Neural cell (in vitro differentiated cells): ENCODE measurements at regions not wholly inside any gene's neighbourhood (a gene's known extent, or its start where the extent isn't known, plus 50 kb on each side); places are given as distances from the start of the nearest gene placed in this dataset.
"Not testable (repeated sequence)": the region's sequence is repeated elsewhere in the genome, so short reads cannot be mapped to it uniquely, and the experiment has no call there.

ENCODE experiments used
- EP300 ChIP-seq: fragments of 450-650 bp; conservative IDR thresholded peaks from 2 replicates; pipeline ENCODE4 v1.6.1; 2014; ENCODE audit warnings: antibody characterized with exemption, mild to moderate bottlenecking, moderate library complexity; ENCODE audit not compliant: poor library complexity, severe bottlenecking
- EZH2 ChIP-seq: fragments of 200-600, 300-800 bp; shearing (Covaris generic), sonication (generic); IDR thresholded peaks from 2 replicates; pipeline ENCODE4 v1.6.1; 2014; ENCODE audit warnings: antibody characterized with exemption, low read length, borderline replicate concordance, mild to moderate bottlenecking; ENCODE audit not compliant: insufficient read depth, poor library complexity, severe bottlenecking
- MXI1 ChIP-seq: fragments of 450-650 bp; conservative IDR thresholded peaks from 2 replicates; pipeline ENCODE4 v1.6.1; 2014; ENCODE audit warnings: antibody characterized with exemption, mild to moderate bottlenecking; ENCODE audit not compliant: poor library complexity, severe bottlenecking
- POLR2AphosphoS5 ChIP-seq: IDR thresholded peaks from 2 replicates; pipeline ENCODE4 v1.6.1; 2012
- RAD21 ChIP-seq: fragments of 450-650 bp; conservative IDR thresholded peaks from 2 replicates; pipeline ENCODE4 v1.6.1; 2014; ENCODE audit warnings: antibody characterized with exemption, mild to moderate bottlenecking, moderate library complexity
- SMC3 ChIP-seq: fragments of 450-650 bp; conservative IDR thresholded peaks from 2 replicates; pipeline ENCODE4 v1.6.1; 2014; ENCODE audit warnings: antibody characterized with exemption, mild to moderate bottlenecking, moderate library complexity; ENCODE audit not compliant: poor library complexity
- TAF1 ChIP-seq: IDR thresholded peaks from 2 replicates; pipeline ENCODE4 v1.6.1; 2012; ENCODE audit warnings: low read depth
- TF ChIP-seq, protein P1 (sequence below): fragments of 450-650 bp; IDR thresholded peaks from 2 replicates; pipeline ENCODE4 v1.5.1; 2014; ENCODE audit warnings: antibody characterized with exemption, mild to moderate bottlenecking, moderate library complexity; ENCODE audit not compliant: poor library complexity, severe bottlenecking
- TF ChIP-seq, protein P2 (sequence below): IDR thresholded peaks from 2 replicates; pipeline ENCODE4 v1.6.1; 2012; ENCODE audit warnings: borderline replicate concordance

DNA sequence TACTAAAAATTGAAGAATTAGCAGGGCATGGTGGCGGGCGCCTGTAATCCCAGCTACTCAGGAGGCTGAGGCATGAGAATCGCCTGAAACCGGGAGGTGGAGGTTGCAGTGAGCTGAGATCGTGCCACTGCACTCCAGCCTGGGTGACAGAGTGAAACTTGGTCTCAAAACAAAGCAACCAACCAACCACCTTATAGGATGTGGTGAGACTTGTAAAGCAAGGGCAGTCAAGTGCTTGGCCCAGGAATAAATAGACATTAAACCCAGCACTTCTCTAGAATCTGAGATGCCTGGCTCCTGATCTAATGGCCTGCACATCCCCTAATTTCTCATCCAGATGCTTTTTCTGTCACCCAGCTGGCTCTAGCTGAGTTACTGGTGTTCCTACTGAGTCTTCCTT lies 106.2 kb upstream of the MAP1LC3B2 start:
- TF ChIP-seq, protein P1, sequence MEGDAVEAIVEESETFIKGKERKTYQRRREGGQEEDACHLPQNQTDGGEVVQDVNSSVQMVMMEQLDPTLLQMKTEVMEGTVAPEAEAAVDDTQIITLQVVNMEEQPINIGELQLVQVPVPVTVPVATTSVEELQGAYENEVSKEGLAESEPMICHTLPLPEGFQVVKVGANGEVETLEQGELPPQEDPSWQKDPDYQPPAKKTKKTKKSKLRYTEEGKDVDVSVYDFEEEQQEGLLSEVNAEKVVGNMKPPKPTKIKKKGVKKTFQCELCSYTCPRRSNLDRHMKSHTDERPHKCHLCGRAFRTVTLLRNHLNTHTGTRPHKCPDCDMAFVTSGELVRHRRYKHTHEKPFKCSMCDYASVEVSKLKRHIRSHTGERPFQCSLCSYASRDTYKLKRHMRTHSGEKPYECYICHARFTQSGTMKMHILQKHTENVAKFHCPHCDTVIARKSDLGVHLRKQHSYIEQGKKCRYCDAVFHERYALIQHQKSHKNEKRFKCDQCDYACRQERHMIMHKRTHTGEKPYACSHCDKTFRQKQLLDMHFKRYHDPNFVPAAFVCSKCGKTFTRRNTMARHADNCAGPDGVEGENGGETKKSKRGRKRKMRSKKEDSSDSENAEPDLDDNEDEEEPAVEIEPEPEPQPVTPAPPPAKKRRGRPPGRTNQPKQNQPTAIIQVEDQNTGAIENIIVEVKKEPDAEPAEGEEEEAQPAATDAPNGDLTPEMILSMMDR: not testable (repeated sequence)
- TF ChIP-seq EZH2, EP300, TAF1, MXI1, RAD21, POLR2AphosphoS5, SMC3: not testable (repeated sequence)
- TF ChIP-seq, protein P2, sequence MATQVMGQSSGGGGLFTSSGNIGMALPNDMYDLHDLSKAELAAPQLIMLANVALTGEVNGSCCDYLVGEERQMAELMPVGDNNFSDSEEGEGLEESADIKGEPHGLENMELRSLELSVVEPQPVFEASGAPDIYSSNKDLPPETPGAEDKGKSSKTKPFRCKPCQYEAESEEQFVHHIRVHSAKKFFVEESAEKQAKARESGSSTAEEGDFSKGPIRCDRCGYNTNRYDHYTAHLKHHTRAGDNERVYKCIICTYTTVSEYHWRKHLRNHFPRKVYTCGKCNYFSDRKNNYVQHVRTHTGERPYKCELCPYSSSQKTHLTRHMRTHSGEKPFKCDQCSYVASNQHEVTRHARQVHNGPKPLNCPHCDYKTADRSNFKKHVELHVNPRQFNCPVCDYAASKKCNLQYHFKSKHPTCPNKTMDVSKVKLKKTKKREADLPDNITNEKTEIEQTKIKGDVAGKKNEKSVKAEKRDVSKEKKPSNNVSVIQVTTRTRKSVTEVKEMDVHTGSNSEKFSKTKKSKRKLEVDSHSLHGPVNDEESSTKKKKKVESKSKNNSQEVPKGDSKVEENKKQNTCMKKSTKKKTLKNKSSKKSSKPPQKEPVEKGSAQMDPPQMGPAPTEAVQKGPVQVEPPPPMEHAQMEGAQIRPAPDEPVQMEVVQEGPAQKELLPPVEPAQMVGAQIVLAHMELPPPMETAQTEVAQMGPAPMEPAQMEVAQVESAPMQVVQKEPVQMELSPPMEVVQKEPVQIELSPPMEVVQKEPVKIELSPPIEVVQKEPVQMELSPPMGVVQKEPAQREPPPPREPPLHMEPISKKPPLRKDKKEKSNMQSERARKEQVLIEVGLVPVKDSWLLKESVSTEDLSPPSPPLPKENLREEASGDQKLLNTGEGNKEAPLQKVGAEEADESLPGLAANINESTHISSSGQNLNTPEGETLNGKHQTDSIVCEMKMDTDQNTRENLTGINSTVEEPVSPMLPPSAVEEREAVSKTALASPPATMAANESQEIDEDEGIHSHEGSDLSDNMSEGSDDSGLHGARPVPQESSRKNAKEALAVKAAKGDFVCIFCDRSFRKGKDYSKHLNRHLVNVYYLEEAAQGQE: not testable (repeated sequence)
